OCI-LY3 (cell line): ENCODE measurements at regions not wholly inside any gene's neighbourhood (a gene's known extent, or its start where the extent isn't known, plus 50 kb on each side); places are given as distances from the start of the nearest gene placed in this dataset.

ENCODE experiments used
- H2AFZ ChIP-seq: fragments of 200-600, 300-600 bp; shearing (Covaris generic); 2 replicates; pipeline ENCODE4 v1.6.0; 2014; ENCODE audit warnings: antibody characterized with exemption, low read depth, low read length
- H3K27ac ChIP-seq: fragments of 200-600, 300-600 bp; sonication (generic); 2 replicates; pipeline ENCODE4 v1.5.1; 2014; ENCODE audit warnings: mild to moderate bottlenecking, low read length, moderate library complexity, mixed read lengths
- H3K27me3 ChIP-seq: fragments of 200-600, 300-600 bp; sonication (generic); 2 replicates; pipeline ENCODE4 v1.6.1; 2014; ENCODE audit warnings: low read depth, low read length, mixed read lengths
- H3K36me3 ChIP-seq: fragments of 200-600, 300-600 bp; sonication (generic); replicated peaks from 2 replicates; pipeline ENCODE3; 2014; ENCODE audit warnings: low read depth, low read length, mixed read lengths
- H3K4me1 ChIP-seq: fragments of 300-600, 200-600 bp; sonication (generic); 2 replicates; pipeline ENCODE4 v1.6.1; 2014; ENCODE audit warnings: low read length, mixed read lengths
- H3K4me2 ChIP-seq: fragments of 200-600, 300-600 bp; sonication (generic); 2 replicates; pipeline ENCODE4 v1.6.1; 2014; ENCODE audit warnings: low read length, mixed read lengths
- H3K4me3 ChIP-seq: fragments of 300-600, 200-600 bp; sonication (generic); 2 replicates; pipeline ENCODE4 v1.5.1; 2014; ENCODE audit warnings: antibody characterized with exemption, mild to moderate bottlenecking, low read length, moderate library complexity
- H3K79me2 ChIP-seq: fragments of 300-600, 200-600 bp; shearing (Covaris generic); 2 replicates; pipeline ENCODE4 v1.6.1; 2014; ENCODE audit warnings: mild to moderate bottlenecking, low read length, mixed read lengths
- H3K9ac ChIP-seq: fragments of 300-600, 200-600 bp; shearing (Covaris generic); 2 replicates; pipeline ENCODE4 v1.6.0; 2014; ENCODE audit warnings: mild to moderate bottlenecking, low read length, moderate library complexity
- H3K9me3 ChIP-seq: fragments of 200-600, 300-600 bp; shearing (Covaris generic); 2 replicates; pipeline ENCODE4 v1.6.1; 2014; ENCODE audit warnings: low read length, mixed read lengths; ENCODE audit not compliant: insufficient read depth
- H4K20me1 ChIP-seq: fragments of 200-600, 300-600 bp; sonication (generic); 2 replicates; pipeline ENCODE4 v1.6.1; 2016; ENCODE audit warnings: low read length, mixed read lengths; ENCODE audit not compliant: insufficient read depth
- CTCF ChIP-seq: fragments of 200-600, 300-600 bp; sonication (generic); IDR thresholded peaks from 2 replicates; pipeline ENCODE4 v1.5.1; 2014; ENCODE audit warnings: antibody characterized with exemption, low read length, low read depth
- EZH2phosphoT487 ChIP-seq: fragments of 200-600 bp; shearing (Covaris generic); IDR thresholded peaks from 2 replicates; pipeline ENCODE4 v1.6.1; 2018; ENCODE audit warnings: antibody characterized with exemption, mixed run types, low read depth

- Histone ChIP-seq H3K9me3 (no peaks in the 10 kb centered on the region), H3K27ac (no peak overlapping the region), H3K27me3 (no peaks in the 10 kb centered on the region), H4K20me1 (no peaks in the 10 kb centered on the region), H3K9ac (no peak overlapping the region), H3K4me2 (no peak overlapping the region), H3K4me1 (no peaks in the 10 kb centered on the region), H3K79me2 (no peaks in the 10 kb centered on the region), H3K4me3 (no peak overlapping the region), H3K36me3 (no peaks in the 10 kb centered on the region), H2AFZ (no peak overlapping the region)
- no peak for TF ChIP-seq EZH2phosphoT487
- no peak for TF ChIP-seq CTCF
Measured at GRCh38 chr13:79830426-79830825, 349.5 kb downstream of the NDFIP2 start.

- H3K27me3 ChIP-seq = no peaks in the 10 kb centered on the region
- H2AFZ ChIP-seq = no peak overlapping the region
- H3K27ac ChIP-seq = no peak overlapping the region
- no peaks in the 10 kb centered on the region for H3K79me2 ChIP-seq
- no peaks in the 10 kb centered on the region for H4K20me1 ChIP-seq
- no peak overlapping the region for H3K9ac ChIP-seq
- no peak overlapping the region for H3K4me2 ChIP-seq
- H3K36me3 ChIP-seq = no peaks in the 10 kb centered on the region
- H3K9me3 ChIP-seq = no peaks in the 10 kb centered on the region
- H3K4me1 ChIP-seq = no peaks in the 10 kb centered on the region
- no peak for TF ChIP-seq CTCF
- TF ChIP-seq EZH2phosphoT487 = no peak
- H3K4me3 ChIP-seq = no peak overlapping the region
Measured at GRCh38 chr13:79829880-79830279, 348.9 kb downstream of the NDFIP2 start.

- H4K20me1 ChIP-seq = no peaks in the 10 kb centered on the region
- no peak overlapping the region for H3K4me3 ChIP-seq
- no peak overlapping the region for H3K9ac ChIP-seq
- no peak overlapping the region for H2AFZ ChIP-seq
- no peaks in the 10 kb centered on the region for H3K79me2 ChIP-seq
- no peak overlapping the region for H3K4me2 ChIP-seq
- no peak for TF ChIP-seq CTCF
- H3K4me1 ChIP-seq = no peaks in the 10 kb centered on the region
- H3K9me3 ChIP-seq = no peaks in the 10 kb centered on the region
- no peaks in the 10 kb centered on the region for H3K36me3 ChIP-seq
- H3K27ac ChIP-seq = no peak overlapping the region
- no peaks in the 10 kb centered on the region for H3K27me3 ChIP-seq
Measured at GRCh38 chr13:79825959-79826358, 345.0 kb downstream of the NDFIP2 start.

- H3K4me2 ChIP-seq = no peak overlapping the region
- H3K4me1 ChIP-seq = peaks cover 19% of the 10 kb centered on the region
- no peaks in the 10 kb centered on the region for H3K9me3 ChIP-seq
- TF ChIP-seq EZH2phosphoT487 (no peak), CTCF (no peak)
- H3K9ac ChIP-seq = no peak overlapping the region
- no peak overlapping the region for H3K4me3 ChIP-seq
- no peak overlapping the region for H3K27ac ChIP-seq
- no peaks in the 10 kb centered on the region for H3K27me3 ChIP-seq
- no peaks in the 10 kb centered on the region for H4K20me1 ChIP-seq
- H2AFZ ChIP-seq = no peak overlapping the region
- H3K79me2 ChIP-seq = no peaks in the 10 kb centered on the region
- peaks cover 3% of the 10 kb centered on the region for H3K36me3 ChIP-seq
Measured at GRCh38 chr13:79815041-79815440, 334.1 kb downstream of the NDFIP2 start.
